Right lobe of liver (tissue), 4 donors: ENCODE measurements at regions not wholly inside any gene's neighbourhood (a gene's known extent, or its start where the extent isn't known, plus 50 kb on each side); places are given as distances from the start of the nearest gene placed in this dataset.

Experiments used
- POLR2A ChIP-seq: fragments of 450-650 bp; IDR thresholded peaks from one replicate; pipeline ENCODE4 v1.6.1; 2017; ENCODE audit warnings: antibody characterized with exemption, mild to moderate bottlenecking
- TF ChIP-seq, protein P1 (sequence below), 4 donors: fragments of 200-600 bp in 3 of 4; fragments of 450-650 bp in 1 of 4; IDR thresholded peaks; one replicate each; pipeline versions ENCODE4 v1.5.1 to v1.8.0; 2016 to 2022; ENCODE audit warnings: antibody characterized with exemption in 4 of 4, mild to moderate bottlenecking in 2 of 4
- donor health status: DM: no; HTN: no; CAD: no.
- donor health status: DM: no; HTN: no; CAD: no.
- donor health status: DM: no; HTN: yes; CAD: no.

DNA sequence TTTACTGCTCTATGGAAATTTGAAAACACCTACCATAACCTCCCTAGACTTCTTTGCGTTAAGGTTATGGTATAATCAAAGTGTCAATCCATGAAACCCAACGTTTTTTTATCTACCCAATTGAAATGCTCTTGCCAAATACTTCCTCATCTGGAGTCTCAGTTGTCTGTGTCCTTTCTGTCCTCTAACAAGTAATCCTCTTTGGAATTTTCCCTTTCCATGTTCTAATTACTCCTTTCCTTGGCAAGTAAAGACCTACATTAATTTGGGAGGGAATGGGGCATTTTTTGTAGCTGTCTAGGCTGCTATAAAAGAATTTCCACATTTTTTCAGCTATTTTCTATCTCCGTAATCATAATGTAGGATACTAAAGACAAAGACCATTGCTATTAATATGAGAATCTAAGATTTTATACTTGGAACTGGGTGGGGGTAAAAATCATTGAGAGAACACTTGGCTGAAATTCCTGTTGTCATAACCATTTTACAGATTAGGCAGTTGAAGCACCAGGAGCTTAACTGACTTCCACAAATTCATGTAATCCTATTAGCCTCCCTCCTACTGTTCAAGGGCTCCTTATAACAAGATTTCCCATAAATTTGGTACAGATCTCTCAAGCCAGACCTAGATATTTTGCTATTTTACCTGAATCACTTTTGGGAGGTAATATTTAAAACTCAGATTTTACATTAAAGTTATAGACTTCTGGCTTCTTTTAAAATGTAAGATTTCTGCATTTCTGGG lies 1307.6 kb downstream of the XPNPEP1 start:
- TF ChIP-seq, protein P1, sequence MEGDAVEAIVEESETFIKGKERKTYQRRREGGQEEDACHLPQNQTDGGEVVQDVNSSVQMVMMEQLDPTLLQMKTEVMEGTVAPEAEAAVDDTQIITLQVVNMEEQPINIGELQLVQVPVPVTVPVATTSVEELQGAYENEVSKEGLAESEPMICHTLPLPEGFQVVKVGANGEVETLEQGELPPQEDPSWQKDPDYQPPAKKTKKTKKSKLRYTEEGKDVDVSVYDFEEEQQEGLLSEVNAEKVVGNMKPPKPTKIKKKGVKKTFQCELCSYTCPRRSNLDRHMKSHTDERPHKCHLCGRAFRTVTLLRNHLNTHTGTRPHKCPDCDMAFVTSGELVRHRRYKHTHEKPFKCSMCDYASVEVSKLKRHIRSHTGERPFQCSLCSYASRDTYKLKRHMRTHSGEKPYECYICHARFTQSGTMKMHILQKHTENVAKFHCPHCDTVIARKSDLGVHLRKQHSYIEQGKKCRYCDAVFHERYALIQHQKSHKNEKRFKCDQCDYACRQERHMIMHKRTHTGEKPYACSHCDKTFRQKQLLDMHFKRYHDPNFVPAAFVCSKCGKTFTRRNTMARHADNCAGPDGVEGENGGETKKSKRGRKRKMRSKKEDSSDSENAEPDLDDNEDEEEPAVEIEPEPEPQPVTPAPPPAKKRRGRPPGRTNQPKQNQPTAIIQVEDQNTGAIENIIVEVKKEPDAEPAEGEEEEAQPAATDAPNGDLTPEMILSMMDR (IDR thresholded peaks at IDR 0.05) = no peak
- TF ChIP-seq POLR2A = no peak
